GM19324 (cell line): ENCODE measurements at regions not wholly inside any gene's neighbourhood (a gene's known extent, or its start where the extent isn't known, plus 50 kb on each side); places are given as distances from the start of the nearest gene placed in this dataset.

ENCODE experiments used
- ATAC-seq: cut with Tn5 transposase; IDR thresholded peaks from one replicate; pipeline ENCODE4 v1.9.1; 2021; ENCODE audit warnings: mild to moderate bottlenecking, moderate library complexity; ENCODE audit not compliant: unreplicated experiment, low FRiP score

DNA sequence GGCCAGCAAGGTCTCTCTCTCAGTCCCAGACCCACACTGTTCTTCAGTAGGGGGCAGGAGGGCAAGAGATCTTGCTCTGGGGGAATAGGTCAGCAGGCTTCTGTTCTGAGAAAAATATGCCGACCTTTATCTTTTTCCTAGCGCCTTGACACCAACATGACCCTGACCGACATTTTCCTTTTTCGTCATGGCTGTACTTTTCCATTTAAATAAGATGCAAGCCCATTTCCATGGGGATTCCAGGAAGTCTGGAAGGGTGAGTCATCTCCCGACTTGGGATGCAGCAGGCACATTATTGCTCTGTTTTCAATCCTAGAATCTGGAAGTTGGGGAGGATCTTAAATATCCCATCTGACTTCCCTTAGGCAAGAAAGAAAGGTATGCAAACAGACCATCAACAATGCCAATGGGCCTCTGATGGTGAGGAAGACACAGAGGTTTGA, 261.5 kb upstream of the LRTM1 start:
- no peak for ATAC-seq

DNA sequence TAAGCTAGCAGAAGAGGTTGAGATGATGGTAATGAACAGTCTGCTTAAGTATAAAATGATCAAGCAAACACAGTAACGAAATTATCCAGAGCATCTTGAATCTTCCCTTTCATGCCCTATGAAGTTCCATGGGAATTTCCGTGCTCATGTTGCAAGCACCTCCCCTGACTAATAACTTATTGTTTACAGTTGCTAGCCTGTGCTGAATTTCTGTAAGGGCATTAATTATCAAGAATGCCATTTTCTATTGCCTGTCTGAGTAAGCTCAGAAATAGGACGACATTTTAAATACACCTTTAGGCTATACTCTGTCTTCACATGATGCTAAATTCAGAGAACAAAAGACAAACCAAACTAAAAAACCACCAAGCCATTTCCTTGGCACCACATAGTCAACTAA, 257.5 kb upstream of the LRTM1 start:
- no peak for ATAC-seq

DNA sequence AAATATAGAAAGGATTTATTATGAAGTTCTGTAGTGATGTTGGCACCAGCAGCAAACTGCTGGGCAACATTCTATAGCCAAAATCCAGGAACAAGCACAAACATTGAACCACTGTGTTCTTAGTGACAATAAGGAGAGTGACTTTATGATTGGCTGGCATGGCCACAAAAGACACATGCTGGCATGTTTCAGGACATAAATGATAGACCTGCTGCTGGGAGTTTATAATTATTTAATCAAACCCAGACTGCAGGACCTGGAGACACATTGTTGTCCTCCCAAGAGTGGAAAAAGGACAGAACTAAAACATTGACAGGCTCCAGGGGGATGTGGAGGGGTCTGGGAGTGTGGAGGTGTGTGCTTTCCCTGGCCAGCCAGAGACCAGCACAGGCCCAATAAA, 255.3 kb upstream of the LRTM1 start:
- ATAC-seq: no peak

DNA sequence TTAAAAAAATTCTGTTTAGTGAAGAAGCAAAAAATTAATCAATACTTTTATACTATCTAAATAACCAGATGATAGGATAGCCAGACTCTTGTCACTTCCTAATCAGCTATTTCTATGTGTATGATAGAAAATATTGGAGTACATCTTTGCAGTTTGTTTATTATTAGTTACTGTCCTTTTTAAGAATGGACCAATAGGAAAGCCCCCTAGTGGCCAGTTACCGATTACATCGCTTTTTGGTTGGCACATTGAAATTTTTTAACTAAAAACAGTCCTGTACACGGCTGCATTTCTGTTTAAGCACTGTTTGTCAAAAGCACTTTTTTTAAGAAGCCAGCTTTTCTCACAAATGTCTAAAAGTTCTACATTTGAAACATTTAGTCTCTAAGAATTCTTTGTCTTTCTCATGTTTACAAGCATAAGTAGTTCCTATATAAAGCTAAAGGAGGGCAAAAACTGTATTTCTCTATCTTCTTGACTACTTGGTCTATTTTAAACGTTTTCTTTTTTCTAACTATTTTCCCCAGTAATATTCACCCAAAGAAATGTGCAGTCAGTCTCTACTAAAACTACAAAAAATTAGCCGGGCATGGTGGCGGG, 253.2 kb upstream of the LRTM1 start:
- ATAC-seq: no peak

DNA sequence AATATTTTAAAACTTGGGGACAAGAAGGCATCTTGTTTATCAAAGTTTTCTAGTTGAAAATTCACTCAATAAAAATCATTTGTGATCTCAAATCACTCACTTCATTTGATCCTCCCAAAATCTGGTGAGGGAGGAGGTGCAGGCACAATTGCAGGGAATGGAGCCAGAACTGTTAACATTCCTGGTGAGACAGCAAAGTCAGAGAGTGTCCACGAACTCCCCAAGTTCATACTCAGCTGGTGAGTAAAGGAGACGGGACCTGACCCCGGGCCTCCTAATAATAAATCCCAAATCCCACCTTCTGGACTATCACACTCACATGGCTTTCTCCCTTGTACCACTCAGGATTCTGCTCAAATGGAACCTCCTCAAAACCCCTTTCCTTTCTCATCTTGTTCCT, 252.3 kb upstream of the LRTM1 start:
- no peak for ATAC-seq

DNA sequence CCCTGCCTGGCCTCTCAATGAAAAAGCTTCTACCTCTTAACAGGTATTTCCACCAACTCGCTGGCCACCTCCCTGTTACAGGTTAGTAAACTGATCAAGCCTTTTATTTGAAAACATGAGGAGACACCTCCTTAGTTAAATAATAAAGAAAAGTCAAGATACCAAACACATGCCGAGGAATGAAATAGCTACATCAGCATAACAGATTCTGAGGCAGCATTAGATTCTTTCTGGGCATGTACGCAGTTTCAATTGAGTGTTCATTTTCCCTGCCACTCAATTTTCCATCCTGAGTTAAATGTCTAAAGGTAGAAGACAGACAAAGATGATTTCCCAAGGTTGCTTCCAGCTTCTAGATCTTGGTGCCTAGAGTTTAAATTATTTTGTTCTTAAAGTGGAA, 250.5 kb upstream of the LRTM1 start:
- no peak for ATAC-seq

DNA sequence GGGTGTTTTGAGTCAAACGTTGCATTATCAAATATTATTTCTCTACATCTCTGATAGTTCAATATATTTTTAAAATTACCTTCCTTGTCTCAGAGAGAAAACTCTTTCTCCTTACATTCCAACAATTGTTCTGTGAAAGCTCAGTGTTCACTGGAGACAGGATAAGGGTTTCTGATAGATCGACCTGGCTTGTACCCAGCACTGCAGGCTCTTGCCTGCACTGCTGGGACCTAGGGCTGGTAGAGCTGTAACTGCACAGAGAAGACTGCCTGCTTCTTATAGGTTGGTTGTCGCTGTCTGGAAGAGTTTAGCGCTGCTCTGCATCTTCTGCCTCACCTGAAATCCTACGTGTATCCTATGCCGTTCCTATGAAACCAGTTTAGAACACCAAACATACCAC, 249.9 kb upstream of the LRTM1 start:
- no peak for ATAC-seq

DNA sequence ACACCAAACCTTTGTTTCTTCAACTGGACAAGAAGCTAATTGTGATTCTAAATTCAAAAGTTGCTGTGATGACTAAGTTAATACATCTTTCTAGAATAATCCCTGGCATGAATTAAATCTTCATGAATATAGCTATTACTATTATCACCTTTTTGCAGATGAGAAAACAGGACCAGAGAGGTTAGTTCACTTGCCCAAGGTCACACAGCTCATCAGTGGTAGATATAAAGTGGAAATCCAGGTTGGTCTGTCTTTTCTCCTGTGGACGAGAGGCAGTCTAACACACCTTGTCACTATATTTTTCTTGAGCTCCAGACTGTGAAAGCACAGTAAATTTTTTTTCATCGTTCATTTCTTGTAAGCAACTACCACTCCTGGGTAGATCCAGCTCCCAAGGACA, 247.6 kb upstream of the LRTM1 start:
- no peak for ATAC-seq

DNA sequence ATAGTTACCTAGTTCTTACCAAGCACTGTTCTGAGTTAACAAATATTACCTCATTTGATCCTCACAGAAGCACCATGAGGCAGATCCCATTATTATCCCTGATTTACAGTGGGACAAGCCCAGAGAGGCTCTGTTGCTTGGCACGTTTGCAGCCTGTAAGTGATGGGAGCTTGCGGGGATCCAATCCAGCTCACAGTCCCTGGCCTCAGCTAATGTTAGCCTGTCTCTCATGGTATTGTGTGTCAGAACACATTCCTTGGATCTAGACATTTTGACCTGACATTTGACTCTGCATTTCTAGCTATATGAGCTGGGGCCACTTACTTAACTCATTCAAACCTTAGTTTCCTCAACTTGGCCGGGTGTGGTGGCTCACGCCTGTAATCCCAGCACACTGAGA, 246.9 kb upstream of the LRTM1 start:
- no peak for ATAC-seq

DNA sequence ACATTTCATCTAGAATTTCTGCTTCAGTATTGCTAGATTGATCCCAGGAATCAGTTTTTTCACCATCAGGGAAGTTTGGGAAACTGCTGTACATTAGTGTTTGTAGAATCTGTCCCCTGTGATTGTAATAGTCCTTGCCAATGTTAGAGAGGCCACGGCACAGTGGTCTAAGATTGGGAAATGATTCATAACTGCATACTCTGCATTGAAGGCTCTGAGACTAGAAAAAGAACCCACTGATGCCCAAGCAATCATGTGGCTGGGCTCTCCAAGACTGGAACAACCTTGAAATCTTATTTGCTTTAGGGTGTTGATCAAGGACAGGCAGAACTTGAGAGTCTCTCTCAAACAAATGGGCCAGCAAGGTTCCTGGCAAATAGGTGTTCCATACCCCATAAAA, 245.6 kb upstream of the LRTM1 start:
- no peak for ATAC-seq

DNA sequence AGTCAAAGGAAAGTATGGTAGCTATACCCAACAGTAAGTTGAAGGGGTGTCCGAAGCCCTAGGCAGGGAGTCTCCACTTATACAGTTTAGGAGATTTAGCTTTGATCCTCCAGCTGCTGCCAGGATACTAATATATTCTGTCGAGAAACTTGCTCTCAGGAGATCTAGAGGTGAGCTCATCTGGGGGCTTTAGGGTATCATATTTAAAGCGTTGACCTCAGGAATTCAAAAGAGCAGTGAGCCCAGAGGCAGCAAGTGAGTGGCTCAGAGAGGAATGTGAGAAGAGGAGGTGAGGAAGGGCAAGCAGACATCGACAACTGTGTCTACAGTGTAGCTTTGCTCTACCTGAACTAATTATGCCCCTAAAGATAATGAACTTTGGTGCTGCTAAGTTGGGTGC, 245.1 kb upstream of the LRTM1 start:
- ATAC-seq: no peak

DNA sequence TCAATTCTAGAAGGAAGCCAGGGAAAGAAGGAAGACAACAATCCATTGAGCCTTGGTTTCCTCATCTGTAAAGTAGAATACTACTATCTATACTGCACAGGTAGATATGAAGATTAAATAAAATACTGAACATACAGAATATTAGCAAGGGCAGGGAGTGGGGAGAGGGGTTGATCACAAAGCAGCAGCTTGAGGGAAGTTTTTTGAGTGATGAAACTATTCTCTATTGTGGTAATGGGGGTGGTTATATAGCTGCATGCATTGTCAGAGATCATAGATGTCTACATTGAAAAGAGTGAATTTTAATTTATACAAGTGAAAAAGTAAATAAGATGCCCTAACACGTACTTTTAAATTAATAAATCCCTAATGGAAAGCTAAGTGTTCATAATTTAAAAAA, 242.6 kb upstream of the LRTM1 start:
- ATAC-seq: no peak

DNA sequence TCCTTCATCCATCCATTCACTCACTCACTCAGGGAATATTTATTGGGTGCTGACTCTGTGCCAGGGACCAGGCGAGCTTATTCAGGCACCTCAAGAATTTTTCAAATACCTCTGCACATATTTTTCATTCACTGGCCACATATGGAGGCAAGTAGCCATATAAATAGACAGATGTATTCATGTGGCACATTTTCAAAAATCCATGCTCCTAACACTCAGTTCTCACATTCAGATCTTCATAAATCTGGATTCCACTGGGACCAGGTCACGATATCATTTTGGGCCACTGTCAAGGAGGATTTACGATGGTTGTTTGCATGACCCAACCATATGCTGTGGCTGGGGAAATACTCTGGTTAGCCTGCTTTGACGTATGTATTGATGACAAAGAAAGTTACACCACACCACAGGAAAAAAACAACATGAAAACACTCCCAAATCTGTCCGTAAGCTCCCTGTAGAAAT, 241.8 kb upstream of the LRTM1 start:
- no peak for ATAC-seq

DNA sequence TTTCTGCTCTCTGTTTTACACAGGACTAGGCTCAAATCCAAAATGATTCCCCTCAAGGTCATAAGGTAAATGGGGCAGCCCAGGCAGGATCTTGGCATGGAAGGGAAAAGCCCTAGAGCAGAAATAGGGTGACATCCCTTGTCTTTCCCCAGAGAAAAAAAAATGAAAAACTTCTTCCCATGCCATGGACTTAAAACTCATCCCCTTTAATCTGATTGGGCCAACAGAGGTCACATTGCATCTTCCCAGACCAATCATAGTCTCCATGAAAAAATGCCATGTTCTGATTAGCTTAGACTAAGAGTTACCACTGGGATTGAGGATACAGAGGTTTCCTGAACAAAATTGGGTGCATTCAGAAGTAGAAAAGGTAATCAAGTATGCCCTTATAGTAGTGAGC, 241.3 kb upstream of the LRTM1 start:
- ATAC-seq: no peak

DNA sequence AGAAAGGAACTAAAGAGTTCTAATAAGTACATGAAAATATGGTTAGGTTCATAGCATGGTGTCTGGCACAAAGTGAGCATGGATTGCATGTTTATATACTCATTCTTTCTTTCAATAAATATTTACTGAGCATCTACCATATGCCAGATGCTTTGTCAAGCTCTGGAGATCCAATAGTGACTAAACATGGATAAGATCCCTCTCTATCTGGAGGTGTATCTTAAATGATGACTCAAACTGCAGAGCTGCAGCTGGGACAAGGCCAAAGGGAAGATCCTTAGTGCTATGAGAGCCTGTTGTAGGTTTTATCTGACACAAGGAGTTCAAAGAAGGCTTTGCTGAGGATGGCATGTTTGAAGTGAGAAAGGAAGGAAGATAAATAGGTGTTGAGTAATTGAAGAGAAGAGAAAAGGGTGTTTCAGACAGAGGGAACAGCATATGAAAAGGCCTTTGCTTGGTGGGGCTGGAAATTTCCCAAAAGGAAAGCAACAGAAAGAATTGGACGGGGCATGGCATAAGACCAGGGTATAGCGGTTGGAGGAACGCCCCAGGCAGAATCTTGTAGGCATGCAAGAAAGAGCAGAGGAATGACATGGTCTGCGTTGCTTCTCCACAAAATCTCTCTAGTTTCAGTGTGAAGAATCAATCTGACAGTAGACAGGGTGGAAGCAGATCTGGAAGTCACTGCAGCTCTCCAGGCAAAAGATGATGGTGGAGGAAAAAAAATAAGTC, 239.9 kb upstream of the LRTM1 start:
- no peak for ATAC-seq

DNA sequence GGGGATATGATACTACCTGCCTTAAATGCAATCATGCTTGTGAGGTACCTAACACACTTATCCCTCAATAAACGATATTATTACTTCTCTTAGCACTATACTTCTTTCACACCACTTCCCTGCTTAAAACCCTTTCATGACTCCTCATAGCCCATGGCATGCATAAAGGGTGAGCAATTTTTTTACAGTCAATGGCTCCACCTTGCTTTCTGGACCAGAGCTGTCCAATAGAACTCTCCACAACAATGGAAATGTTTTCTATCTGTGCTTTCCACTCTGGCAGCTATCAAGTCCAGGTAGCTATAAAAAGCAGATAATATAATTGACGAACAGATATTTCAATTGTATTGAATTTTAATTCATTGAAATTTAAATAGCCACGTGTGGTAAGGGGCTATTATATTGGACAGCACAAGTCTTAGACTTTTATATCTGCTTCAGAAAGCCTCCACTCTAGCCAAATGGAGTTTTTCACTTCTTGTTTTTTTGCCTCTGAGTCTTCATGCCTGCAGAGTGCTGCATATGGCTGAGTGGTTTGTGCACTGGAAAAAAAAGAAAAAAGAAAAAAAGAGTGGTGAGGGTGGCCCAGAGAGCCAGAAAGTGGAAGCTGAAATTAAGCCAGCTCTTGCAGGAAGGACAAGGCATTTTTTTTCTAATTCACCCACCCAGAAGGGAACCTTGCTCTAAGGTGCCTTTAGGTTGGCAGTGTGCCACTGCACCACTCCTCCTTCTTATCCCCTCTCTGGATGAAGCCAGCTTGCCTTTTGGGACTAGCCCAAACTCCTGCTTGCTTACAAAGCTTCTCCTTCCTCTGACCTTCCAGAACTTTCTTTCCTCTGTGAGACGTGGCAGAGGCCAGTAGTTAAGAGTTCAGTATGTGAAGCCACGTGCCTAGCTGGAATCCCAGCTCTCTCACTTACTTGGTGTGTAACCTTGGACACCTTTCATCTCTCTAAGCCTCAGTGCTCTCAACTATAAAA, 239.0 kb upstream of the LRTM1 start:
- ATAC-seq: no peak

DNA sequence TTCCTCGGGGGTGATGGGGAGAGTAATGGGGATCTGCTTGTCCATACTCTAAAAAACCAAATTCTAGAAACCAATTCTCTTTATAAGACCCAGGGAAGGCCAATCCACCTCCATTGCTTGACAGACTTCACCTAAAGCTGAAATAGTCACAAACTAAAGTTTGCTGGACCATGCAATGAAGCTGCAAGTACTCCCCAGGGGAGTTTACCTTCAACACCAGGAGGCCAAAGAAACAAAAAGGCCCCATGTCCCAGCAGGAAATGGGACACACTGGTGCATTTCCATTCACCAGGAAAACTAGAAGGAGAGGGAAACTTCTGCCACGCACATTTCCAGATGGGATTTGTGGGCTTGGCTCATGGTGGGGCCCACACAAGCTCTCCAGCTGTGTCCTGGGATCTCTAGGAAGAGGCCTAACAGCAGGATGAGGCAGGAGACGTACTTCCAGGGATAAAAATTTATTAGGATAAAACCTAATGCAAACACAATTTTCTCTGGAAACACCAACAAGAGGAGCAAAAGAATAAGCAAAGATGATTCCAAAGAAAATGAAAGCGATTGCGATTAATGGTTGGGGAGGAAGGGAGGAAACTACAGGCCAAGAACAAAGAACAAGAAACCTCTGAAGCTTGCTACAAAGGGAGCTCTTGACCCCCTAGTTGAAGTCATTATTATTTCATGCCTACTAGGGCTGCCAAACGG, 238.0 kb upstream of the LRTM1 start:
- ATAC-seq: no peak

DNA sequence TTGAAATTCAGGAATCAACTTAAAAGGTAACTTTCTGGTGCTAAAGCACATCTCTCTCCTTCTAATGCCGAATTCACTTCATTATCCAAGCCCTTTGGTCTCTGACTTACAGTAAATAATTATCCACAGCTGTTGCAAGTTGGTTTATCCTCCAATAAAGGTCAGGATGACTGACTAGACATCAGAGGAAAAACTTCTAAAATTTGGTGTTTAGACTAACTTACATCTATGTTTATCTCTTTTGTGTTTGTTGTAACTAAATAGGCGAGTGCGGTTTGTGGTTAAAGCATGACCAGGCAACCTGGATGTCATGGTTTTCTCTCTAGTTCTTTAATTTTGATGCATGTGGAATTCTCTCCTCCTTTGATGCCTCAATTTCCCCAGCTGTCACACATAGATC, 237.4 kb upstream of the LRTM1 start:
- ATAC-seq: no peak

DNA sequence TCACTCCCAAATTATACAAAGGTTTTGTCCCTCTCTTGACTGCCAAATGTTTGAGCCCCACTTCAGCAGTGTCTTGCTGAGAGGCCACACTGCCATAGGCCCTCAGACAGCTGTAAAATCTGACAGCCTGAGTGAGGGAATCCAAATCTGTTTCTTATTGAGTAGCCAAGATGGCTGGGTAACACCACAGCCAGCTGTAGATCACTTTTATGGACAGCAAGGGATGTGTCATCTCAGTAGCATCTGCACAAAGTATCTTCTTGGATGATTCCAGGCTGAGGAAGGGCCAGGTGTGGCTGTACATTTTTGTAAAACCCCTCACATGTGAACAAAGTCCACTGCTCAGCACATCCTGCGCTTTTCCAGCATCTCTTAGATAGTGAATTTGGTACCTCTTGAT, 237.0 kb upstream of the LRTM1 start:
- ATAC-seq: no peak

DNA sequence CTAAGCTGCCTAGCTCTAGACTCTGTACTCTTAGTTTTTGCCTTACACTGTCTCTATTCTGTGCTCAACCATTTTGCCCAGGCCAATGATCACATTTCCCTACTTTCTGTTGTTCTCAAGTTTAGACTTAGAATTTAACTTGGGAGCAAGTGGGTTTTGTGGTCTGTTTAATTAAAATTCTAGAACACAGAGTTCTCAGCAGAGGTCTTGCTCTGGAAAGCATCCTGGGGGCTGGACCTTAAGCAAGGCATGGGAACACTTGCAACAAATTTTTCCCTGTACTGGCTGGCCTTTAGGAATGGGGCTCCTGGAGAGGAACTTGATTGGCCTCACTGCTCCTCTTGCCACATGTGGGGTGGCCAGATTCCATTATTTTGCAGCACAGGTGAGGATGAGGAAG, 236.3 kb upstream of the LRTM1 start:
- no peak for ATAC-seq

DNA sequence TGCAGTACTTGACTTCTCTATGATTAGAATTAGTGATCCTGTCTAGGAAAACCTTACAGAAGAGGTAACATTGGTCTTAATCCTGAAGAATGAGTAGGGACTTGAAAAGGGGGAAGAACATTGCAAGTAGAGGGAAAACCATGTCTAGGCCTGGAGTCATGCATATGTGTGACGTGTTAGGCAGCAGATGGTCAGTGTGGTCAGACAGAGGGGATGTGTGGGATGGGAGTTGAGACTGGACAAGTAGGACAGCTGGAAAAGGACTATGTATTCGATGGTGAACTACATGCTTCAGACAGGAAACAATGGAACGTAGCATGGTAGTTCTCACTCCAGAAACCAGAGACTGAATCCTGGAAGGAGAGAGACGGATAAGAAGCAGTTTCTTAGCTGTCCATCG, 235.6 kb upstream of the LRTM1 start:
- ATAC-seq: no peak
